G401.6 (cell line): ENCODE measurements at regions not wholly inside any gene's neighbourhood (a gene's known extent, or its start where the extent isn't known, plus 50 kb on each side); places are given as distances from the start of the nearest gene placed in this dataset.

Experiments
- FAIRE-seq: peaks from 2 replicates; lab custom pipeline; 2012; peaks lifted over from hg19 to GRCh38; lab: Jason Lieb, UNC

DNA sequence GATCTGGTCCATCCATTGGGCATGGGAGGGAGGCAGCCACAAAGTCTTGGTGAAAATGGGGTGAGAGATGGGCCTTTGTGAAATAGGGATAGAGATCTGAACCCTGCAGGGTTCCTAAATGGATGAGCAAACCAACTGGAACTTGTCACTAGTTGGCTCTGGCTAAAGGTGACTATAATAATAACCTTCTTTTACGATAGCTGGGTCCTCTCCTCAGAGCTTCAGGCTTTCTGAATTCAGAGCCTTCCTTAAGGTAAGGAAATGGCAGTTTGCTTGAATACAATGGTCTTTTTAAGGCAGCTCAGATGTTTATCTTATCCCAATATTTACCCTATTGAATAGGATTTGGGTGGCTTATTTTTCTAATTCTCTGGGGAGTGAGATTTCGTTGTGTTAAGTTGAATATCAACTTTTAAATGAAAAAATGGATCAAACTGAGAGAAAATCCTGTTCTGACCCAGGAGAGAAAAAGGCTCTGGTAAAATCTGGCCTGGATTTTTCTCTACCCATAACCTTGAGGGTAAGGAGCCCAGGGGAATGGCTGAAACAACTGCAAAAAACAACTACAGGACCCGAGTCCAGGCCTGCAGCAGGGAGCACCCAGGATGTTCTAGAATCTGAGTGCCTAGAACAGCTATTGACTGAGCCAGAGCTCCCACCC, 61.1 kb upstream of the CXCR4 start:
- FAIRE-seq: no peak

GRCh38 chr2:136175868-136176267, 57.9 kb upstream of the CXCR4 start:
- no peak for FAIRE-seq

DNA sequence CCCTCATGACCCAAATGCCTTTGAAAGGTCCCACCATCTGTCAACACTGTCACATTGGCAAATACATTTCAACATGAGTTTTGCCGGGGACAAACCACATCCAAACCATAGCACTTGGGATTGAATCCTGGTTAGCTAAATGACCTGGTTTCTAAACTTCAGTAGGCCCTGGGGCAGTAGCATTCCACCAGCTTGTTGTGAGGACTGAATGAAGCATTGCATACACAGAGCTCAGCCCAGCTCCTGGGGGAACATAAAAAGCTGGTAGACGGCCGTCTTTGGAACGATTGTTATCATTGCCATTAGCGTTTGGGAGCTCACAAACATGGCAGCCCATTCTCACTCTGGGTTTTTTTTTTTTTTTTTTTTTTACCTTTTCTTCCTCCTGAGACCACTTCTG, 57.5 kb upstream of the CXCR4 start:
- FAIRE-seq: no peak

- no peak for FAIRE-seq
These were observed 55.2 kb upstream of the CXCR4 start for GRCh38 chr2:136173126-136173525.

DNA sequence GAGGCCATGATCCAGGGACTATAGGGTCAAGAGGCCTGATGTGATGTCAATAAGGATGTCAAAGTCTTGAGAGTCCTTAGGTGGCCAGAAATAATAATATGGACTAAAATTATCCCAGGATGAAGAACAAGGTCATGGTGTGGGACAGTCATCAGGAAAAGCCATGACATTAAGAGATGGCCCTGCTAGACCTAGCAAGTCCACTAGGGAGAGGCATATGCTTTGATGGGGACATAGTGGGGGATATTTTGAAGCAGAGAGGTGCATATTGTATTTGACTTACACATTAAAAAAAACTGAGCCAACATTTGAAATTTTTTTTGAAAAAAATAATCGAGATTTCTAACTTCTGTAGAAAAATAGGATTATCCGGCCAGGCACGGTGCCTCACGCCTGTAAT, 53.3 kb upstream of the CXCR4 start:
- no peak for FAIRE-seq

GRCh38 chr2:136168720-136169119, 50.8 kb upstream of the CXCR4 start:
- FAIRE-seq: no peak

DNA sequence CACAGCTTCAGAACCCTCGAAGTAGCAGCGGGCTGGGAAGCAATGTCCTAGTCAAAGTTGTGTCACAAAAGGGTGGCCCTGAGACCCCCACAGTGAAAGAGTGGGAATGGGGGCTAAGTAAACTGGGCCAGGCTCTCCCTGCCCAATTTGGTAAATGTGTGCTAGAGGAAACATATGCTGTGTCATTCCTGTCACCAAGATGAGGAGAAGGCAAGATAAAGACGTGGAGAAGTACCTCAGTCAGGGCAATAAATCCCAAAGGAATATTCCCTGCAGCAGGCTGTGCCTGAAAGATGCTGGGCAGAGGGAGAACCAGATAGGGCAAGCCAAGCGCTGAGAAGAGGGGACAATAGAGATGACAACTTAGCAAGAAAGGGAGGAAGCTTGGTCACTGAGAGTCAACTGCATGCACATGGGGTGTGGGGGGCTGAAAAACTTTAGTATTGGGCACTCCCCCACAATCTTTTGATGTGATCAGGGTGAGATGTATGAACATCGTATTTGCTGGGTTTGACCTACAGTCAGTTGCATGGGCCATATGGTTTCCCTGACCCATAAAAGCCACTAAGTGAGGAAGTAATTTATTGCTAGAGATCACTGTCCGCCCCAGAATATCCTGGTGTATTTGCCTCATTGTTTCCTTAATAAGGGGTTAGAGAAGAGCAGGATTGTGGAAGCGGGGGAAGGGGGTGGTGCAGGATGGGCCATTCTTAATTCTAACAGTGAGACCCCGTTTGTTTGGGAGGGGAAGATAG, 49.9 kb upstream of the CXCR4 start:
- no peak for FAIRE-seq
